ENCODE measurements at regions not wholly inside any gene's neighbourhood (a gene's known extent, or its start where the extent isn't known, plus 50 kb on each side); places are given as distances from the start of the nearest gene placed in this dataset.
"Not testable (repeated sequence)": the region's sequence is repeated elsewhere in the genome, so short reads cannot be mapped to it uniquely, and the experiment has no call there.

GRCh38 chr6:139711804-139712585, 337.5 kb upstream of the CITED2 start:
- DNase-seq (ENCODE audit: low read depth): no peak

GRCh38 chr6:139710556-139710955, 336.1 kb upstream of the CITED2 start:
- DNase-seq (ENCODE audit: low read depth): no peak

GRCh38 chr6:139708337-139709199, 334.1 kb upstream of the CITED2 start:
- peak; percentile 28 for DNase-seq (ENCODE audit: low read depth)

- DNase-seq (ENCODE audit: low read depth): no peak
These were observed 332.5 kb upstream of the CITED2 start for GRCh38 chr6:139706912-139707311.

GRCh38 chr6:139705284-139705683, 330.8 kb upstream of the CITED2 start:
- DNase-seq (ENCODE audit: low read depth): no peak

GRCh38 chr6:139703780-139704179, 329.3 kb upstream of the CITED2 start:
- DNase-seq (ENCODE audit: low read depth): no peak

GRCh38 chr6:139702706-139703105, 328.3 kb upstream of the CITED2 start:
- DNase-seq (ENCODE audit: low read depth): no peak

- no peak for DNase-seq (ENCODE audit: low read depth)
These were observed 327.2 kb upstream of the CITED2 start for GRCh38 chr6:139701695-139702094.

- DNase-seq (ENCODE audit: low read depth): no peak
These were observed 326.6 kb upstream of the CITED2 start for GRCh38 chr6:139701003-139701402.

GRCh38 chr6:139699911-139700310, 325.5 kb upstream of the CITED2 start:
- DNase-seq (ENCODE audit: low read depth): no peak

- DNase-seq (ENCODE audit: low read depth): peak; percentile 23
These were observed 324.9 kb upstream of the CITED2 start for GRCh38 chr6:139699335-139699734.

GRCh38 chr6:139698526-139699176, 324.2 kb upstream of the CITED2 start:
- no peak for DNase-seq (ENCODE audit: low read depth)

GRCh38 chr6:139697856-139698255, 323.4 kb upstream of the CITED2 start:
- DNase-seq (ENCODE audit: low read depth): not testable (repeated sequence)

GRCh38 chr6:139696991-139697390, 322.5 kb upstream of the CITED2 start:
- DNase-seq (ENCODE audit: low read depth): not testable (repeated sequence)

- no peak for DNase-seq (ENCODE audit: low read depth)
These were observed 320.9 kb upstream of the CITED2 start for GRCh38 chr6:139695361-139695760.

GRCh38 chr6:139693735-139694134, 319.3 kb upstream of the CITED2 start:
- no peak for DNase-seq (ENCODE audit: low read depth)

GRCh38 chr6:139690007-139690406, 315.6 kb upstream of the CITED2 start:
- DNase-seq (ENCODE audit: low read depth): no peak

GRCh38 chr6:139687055-139687454, 312.6 kb upstream of the CITED2 start:
- no peak for DNase-seq (ENCODE audit: low read depth)

- peak; percentile 67 for DNase-seq (ENCODE audit: low read depth)
These were observed 311.9 kb upstream of the CITED2 start for GRCh38 chr6:139686308-139686707.

- no peak for DNase-seq (ENCODE audit: low read depth)
These were observed 310.6 kb upstream of the CITED2 start for GRCh38 chr6:139685009-139685408.

GRCh38 chr6:139680819-139681218, 306.4 kb upstream of the CITED2 start:
- DNase-seq (ENCODE audit: low read depth): peak; percentile 49

All from myocyte (in vitro differentiated cells).